22Rv1 (cell line): ENCODE measurements at regions not wholly inside any gene's neighbourhood (a gene's known extent, or its start where the extent isn't known, plus 50 kb on each side); places are given as distances from the start of the nearest gene placed in this dataset.

ENCODE experiments used
- H3K27ac ChIP-seq: fragments of 450-650 bp; 2 replicates; pipeline ENCODE4 v1.5.1; 2017
- CTCF ChIP-seq: fragments of 450-650 bp; IDR thresholded peaks from 2 replicates; pipeline ENCODE4 v1.5.1; 2017; ENCODE audit warnings: mild to moderate bottlenecking
- ZFX ChIP-seq: fragments of 450-650 bp; IDR thresholded peaks from 2 replicates; pipeline ENCODE4 v1.6.1; 2017; ENCODE audit warnings: antibody characterized with exemption, borderline replicate concordance

GRCh38 chr4:123190176-123190575 lies 206.4 kb upstream of the SPRY1 start:
- TF ChIP-seq CTCF (no peak), ZFX (no peak)
- no peak overlapping the region for H3K27ac ChIP-seq

GRCh38 chr4:123191728-123192127 lies 204.9 kb upstream of the SPRY1 start:
- no peak for TF ChIP-seq ZFX
- TF ChIP-seq CTCF = no peak
- no peak overlapping the region for H3K27ac ChIP-seq

GRCh38 chr4:123193802-123194367 lies 202.7 kb upstream of the SPRY1 start:
- TF ChIP-seq ZFX (no peak), CTCF (no peak)
- no peak overlapping the region for H3K27ac ChIP-seq

GRCh38 chr4:123198706-123199105 lies 197.9 kb upstream of the SPRY1 start:
- H3K27ac ChIP-seq = no peak overlapping the region
- TF ChIP-seq ZFX (no peak), CTCF (no peak)

- no peak for TF ChIP-seq CTCF
- no peak for TF ChIP-seq ZFX
- no peak overlapping the region for H3K27ac ChIP-seq
Observed at GRCh38 chr4:123200051-123200940, 196.3 kb upstream of the SPRY1 start.

GRCh38 chr4:123204737-123205136 lies 191.9 kb upstream of the SPRY1 start:
- no peak for TF ChIP-seq CTCF
- TF ChIP-seq ZFX = no peak
- no peak overlapping the region for H3K27ac ChIP-seq

- TF ChIP-seq ZFX (no peak), CTCF (no peak)
- no peak overlapping the region for H3K27ac ChIP-seq
Observed at GRCh38 chr4:123206016-123206415, 190.6 kb upstream of the SPRY1 start.
